ENCODE measurements at regions not wholly inside any gene's neighbourhood (a gene's known extent, or its start where the extent isn't known, plus 50 kb on each side); places are given as distances from the start of the nearest gene placed in this dataset.

DNA sequence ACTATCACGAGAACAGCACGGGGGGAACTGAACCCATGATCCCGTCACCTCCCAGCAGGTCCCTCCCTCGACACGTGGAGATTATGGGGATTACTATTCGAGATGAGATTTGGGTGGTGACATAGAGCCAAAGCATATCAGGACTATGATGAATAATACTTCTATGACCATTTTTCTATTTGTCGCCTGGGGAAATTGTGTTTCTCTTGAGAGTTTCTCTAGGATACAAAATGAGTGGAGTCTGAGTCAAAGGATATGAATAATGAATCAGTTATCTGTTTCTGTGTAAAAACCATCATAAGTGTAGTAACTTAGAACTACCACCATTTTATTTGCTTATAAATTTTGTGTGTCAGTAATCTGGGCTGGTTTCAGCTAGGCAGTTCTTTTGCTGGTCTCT lies 533.0 kb upstream of the ARX start:
- no peaks in the 10 kb centered on the region for H3K4me1 ChIP-seq (ENCODE audit: control insufficient read depth, insufficient read depth, low read length)
- no peak overlapping the region for H3K9ac ChIP-seq (ENCODE audit: low read depth, low read length)
- H3K4me3 ChIP-seq (ENCODE audit: low read depth, low read length): no peak overlapping the region
- no peaks in the 10 kb centered on the region for H3K9me3 ChIP-seq (ENCODE audit: control insufficient read depth, insufficient read depth, low read length)
- H3K27me3 ChIP-seq (ENCODE audit: control insufficient read depth, insufficient read depth, low read length): no peaks in the 10 kb centered on the region
- no peaks in the 10 kb centered on the region for H3K36me3 ChIP-seq (ENCODE audit: control insufficient read depth, insufficient read depth, low read length)

DNA sequence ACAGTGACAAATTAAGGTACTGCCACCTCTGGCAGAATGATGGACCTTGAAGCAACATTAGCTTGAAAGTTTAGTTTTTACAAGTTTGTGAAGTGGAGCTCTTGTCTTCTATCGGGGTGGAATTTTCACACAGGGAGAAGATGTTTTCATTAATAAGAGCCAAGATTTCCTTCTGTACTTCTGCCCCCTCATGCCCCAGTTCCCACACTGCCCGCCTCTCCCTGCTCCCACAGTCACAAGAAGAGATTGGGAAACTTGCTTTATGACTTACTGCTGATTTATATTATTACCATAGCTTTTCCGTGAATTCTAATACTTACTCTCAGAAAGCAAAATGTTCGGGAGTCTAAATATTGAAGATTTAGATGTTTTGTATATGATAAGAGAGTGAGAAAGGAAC lies 539.8 kb upstream of the ARX start:
- Histone ChIP-seq H3K27me3 (ENCODE audit: control insufficient read depth, insufficient read depth, low read length) (no peaks in the 10 kb centered on the region), H3K4me3 (ENCODE audit: low read depth, low read length) (no peak overlapping the region), H3K9ac (ENCODE audit: low read depth, low read length) (no peak overlapping the region), H3K9me3 (ENCODE audit: control insufficient read depth, insufficient read depth, low read length) (no peaks in the 10 kb centered on the region), H3K4me1 (ENCODE audit: control insufficient read depth, insufficient read depth, low read length) (no peaks in the 10 kb centered on the region), H3K36me3 (ENCODE audit: control insufficient read depth, insufficient read depth, low read length) (no peaks in the 10 kb centered on the region)

DNA sequence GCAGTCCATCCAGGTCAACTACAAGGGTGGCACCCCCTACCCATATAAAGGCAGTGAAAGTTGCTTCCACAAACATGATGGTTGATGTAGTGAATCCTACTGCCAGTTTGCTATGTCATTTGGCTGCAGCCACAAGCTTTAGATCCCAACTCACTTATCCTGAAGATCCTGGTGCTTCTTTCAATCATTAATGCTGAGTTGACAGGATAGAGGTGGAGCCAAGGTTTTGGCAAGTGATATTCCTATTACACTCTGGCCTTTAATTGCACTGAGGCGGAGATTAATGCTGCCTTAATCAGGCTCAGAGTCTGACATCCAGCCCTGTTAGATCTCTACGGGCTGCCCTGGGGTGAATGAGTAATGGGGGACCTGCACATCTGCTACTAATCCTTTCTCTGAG lies 542.4 kb upstream of the ARX start:
- no peak overlapping the region for H3K4me3 ChIP-seq (ENCODE audit: low read depth, low read length)
- no peaks in the 10 kb centered on the region for H3K27me3 ChIP-seq (ENCODE audit: control insufficient read depth, insufficient read depth, low read length)
- no peak overlapping the region for H3K9ac ChIP-seq (ENCODE audit: low read depth, low read length)
- H3K36me3 ChIP-seq (ENCODE audit: control insufficient read depth, insufficient read depth, low read length): no peaks in the 10 kb centered on the region
- no peaks in the 10 kb centered on the region for H3K9me3 ChIP-seq (ENCODE audit: control insufficient read depth, insufficient read depth, low read length)
- H3K4me1 ChIP-seq (ENCODE audit: control insufficient read depth, insufficient read depth, low read length): no peaks in the 10 kb centered on the region

DNA sequence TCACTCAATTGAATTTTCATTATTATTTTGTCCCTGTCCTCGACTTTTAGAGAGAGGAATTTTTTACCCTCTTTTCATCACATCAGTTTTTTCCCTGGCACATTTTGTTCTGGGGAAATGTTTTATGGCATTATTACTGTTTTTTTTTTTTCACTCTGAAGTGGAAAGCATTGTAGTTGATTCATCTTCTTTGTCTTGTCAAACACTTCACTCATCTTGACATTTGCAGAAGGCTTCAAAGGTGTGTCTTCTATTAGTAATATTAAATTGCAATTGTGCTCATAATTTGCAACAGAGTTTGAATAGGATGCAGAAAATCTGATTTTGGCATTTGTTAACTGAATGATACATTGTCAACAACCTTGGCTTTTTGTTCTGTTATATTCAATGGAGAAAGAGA lies 545.4 kb upstream of the ARX start:
- no peaks in the 10 kb centered on the region for H3K4me1 ChIP-seq (ENCODE audit: control insufficient read depth, insufficient read depth, low read length)
- H3K9me3 ChIP-seq (ENCODE audit: control insufficient read depth, insufficient read depth, low read length): no peaks in the 10 kb centered on the region

DNA sequence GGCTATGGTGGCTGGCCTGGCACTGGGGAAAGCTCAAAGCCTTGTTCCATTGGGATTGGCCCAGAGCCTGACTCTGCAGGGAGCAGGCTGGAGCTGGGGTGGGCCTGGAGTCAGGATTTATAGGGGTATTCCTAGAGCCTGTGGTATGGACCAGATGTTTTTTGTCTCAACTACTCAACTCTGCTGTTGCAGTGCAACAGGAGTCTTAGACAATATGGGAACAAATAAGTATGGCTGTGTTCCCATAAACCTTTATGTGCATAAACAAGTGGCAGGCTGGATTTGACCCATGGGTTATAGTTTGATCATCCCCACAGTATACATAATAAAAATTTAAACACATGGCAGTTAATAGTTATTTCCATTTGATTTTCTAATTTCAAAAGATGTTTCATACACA lies 557.9 kb upstream of the ARX start:
- Histone ChIP-seq H3K36me3 (ENCODE audit: control insufficient read depth, insufficient read depth, low read length) (no peaks in the 10 kb centered on the region), H3K4me3 (ENCODE audit: low read depth, low read length) (no peak overlapping the region), H3K27me3 (ENCODE audit: control insufficient read depth, insufficient read depth, low read length) (no peaks in the 10 kb centered on the region), H3K4me1 (ENCODE audit: control insufficient read depth, insufficient read depth, low read length) (no peaks in the 10 kb centered on the region), H3K9me3 (ENCODE audit: control insufficient read depth, insufficient read depth, low read length) (no peaks in the 10 kb centered on the region), H3K9ac (ENCODE audit: low read depth, low read length) (no peak overlapping the region)

More for the DNA sequence above, 545.4 kb upstream of the ARX start:
- Histone ChIP-seq H3K27me3 (ENCODE audit: control insufficient read depth, insufficient read depth, low read length) (no peaks in the 10 kb centered on the region), H3K9ac (ENCODE audit: low read depth, low read length) (no peak overlapping the region), H3K36me3 (ENCODE audit: control insufficient read depth, insufficient read depth, low read length) (no peaks in the 10 kb centered on the region), H3K4me3 (ENCODE audit: low read depth, low read length) (no peak overlapping the region)

DNA sequence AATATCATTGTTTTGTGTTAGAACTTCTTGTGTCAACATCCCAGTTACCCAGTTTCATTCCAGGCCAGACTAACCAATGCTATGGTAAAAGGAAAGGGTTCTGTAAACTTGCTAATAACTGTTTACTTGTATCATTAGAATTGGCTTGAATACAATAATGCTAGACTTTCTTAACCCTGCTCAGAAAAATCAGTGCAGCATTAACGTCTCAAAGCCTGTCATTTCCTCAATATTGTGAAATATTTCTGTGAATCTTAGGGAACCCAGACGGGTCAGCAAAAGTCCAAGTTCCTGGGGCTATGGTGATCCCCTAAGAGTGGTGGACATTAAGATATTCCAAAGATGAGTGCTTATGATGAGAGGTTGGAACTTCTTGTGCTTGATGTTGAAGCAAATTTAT lies 541.2 kb upstream of the MAGEB18 start:
- H3K27me3 ChIP-seq (ENCODE audit: control insufficient read depth, insufficient read depth, low read length): no peaks in the 10 kb centered on the region
- H3K9ac ChIP-seq (ENCODE audit: low read depth, low read length): no peak overlapping the region
- peaks cover 3% of the 10 kb centered on the region for H3K9me3 ChIP-seq (ENCODE audit: control insufficient read depth, insufficient read depth, low read length)
- H3K4me3 ChIP-seq (ENCODE audit: low read depth, low read length): no peak overlapping the region
- no peaks in the 10 kb centered on the region for H3K4me1 ChIP-seq (ENCODE audit: control insufficient read depth, insufficient read depth, low read length)
- no peaks in the 10 kb centered on the region for H3K36me3 ChIP-seq (ENCODE audit: control insufficient read depth, insufficient read depth, low read length)

DNA sequence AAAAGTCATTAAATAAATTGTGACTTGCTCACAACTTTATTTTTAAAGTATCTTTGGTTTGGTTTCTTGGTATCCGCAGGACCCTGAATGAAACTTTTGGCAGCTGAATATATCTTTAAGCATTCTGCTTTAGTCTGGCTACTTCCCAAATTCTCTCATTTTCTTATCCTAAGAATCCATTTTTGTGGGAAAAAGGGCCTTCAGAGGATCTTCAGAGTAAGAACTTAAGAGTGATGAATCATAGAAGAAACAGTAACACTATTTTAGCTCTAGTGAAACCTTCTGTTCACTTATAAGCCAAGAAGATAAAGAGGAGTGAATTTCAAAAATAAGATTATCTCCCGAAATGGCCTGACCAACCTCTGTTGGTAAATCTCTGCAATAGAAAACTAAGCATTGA lies 540.6 kb upstream of the MAGEB18 start:
- no peak overlapping the region for H3K4me3 ChIP-seq (ENCODE audit: low read depth, low read length)
- H3K9ac ChIP-seq (ENCODE audit: low read depth, low read length): no peak overlapping the region
- H3K36me3 ChIP-seq (ENCODE audit: control insufficient read depth, insufficient read depth, low read length): no peaks in the 10 kb centered on the region
- no peaks in the 10 kb centered on the region for H3K4me1 ChIP-seq (ENCODE audit: control insufficient read depth, insufficient read depth, low read length)
- H3K9me3 ChIP-seq (ENCODE audit: control insufficient read depth, insufficient read depth, low read length): peaks cover 3% of the 10 kb centered on the region
- H3K27me3 ChIP-seq (ENCODE audit: control insufficient read depth, insufficient read depth, low read length): no peaks in the 10 kb centered on the region

DNA sequence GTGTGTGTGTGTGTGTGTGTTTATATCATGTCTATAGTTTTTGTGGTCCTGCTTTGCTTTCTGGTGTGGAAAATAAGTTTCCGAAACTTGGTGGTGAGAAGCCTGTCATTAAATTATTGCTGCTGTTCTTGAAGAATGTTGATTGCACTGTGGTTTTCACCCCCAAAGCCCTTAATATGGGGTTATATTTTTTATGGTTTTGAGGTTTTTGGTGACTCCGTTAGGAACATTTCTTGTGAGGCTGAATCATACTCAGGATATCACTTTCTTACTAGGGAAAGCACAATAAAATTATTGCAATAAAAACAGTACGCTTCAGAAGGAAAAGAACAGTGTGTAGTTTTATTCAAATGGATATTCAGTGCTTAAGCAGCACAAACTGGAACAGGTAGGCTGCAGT lies 539.1 kb upstream of the MAGEB18 start:
- Histone ChIP-seq H3K4me1 (ENCODE audit: control insufficient read depth, insufficient read depth, low read length) (no peaks in the 10 kb centered on the region), H3K27me3 (ENCODE audit: control insufficient read depth, insufficient read depth, low read length) (no peaks in the 10 kb centered on the region), H3K4me3 (ENCODE audit: low read depth, low read length) (no peak overlapping the region), H3K9ac (ENCODE audit: low read depth, low read length) (no peak overlapping the region), H3K36me3 (ENCODE audit: control insufficient read depth, insufficient read depth, low read length) (no peaks in the 10 kb centered on the region), H3K9me3 (ENCODE audit: control insufficient read depth, insufficient read depth, low read length) (no peaks in the 10 kb centered on the region)

DNA sequence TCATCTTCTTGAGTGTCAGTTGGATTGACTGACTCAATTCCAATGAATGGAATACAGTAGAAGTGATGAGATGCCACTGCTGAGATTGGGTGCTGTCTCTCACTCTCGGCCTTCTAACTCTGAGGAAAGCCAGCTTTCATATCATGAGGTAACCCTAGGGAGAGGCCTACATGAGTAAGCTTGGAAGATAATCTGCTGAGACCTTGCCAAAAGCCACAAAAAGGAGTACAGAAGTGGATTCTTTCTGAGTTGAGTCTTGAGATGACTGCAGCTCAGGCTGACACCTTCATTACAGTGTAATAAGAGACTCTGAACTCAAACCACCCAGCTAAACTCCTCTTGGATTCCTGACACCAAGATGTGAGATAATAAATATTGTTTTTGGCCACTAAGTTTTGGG lies 537.4 kb upstream of the MAGEB18 start:
- Histone ChIP-seq H3K4me1 (ENCODE audit: control insufficient read depth, insufficient read depth, low read length) (no peaks in the 10 kb centered on the region), H3K9ac (ENCODE audit: low read depth, low read length) (no peak overlapping the region), H3K9me3 (ENCODE audit: control insufficient read depth, insufficient read depth, low read length) (no peaks in the 10 kb centered on the region), H3K27me3 (ENCODE audit: control insufficient read depth, insufficient read depth, low read length) (no peaks in the 10 kb centered on the region), H3K36me3 (ENCODE audit: control insufficient read depth, insufficient read depth, low read length) (no peaks in the 10 kb centered on the region), H3K4me3 (ENCODE audit: low read depth, low read length) (no peak overlapping the region)

DNA sequence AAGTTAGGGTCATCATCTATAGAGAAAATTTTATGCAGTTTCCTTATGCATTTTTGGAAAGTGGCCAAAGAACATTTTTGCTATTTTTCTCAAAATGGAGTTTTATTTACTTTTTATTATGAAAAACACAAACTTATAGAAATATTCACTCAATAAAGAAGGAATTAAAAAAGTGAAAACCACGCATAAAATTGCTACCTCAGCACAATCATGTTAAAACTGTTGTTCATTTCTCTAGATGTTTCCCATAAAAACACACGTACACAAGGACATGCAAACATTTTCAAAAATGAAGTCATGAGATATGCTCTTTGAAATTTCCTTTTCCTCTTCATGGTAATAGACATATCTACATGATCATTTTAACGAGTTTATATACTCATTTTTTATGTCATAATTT lies 536.8 kb upstream of the MAGEB18 start:
- Histone ChIP-seq H3K27me3 (ENCODE audit: control insufficient read depth, insufficient read depth, low read length) (no peaks in the 10 kb centered on the region), H3K4me3 (ENCODE audit: low read depth, low read length) (no peak overlapping the region), H3K4me1 (ENCODE audit: control insufficient read depth, insufficient read depth, low read length) (no peaks in the 10 kb centered on the region), H3K9ac (ENCODE audit: low read depth, low read length) (no peak overlapping the region), H3K9me3 (ENCODE audit: control insufficient read depth, insufficient read depth, low read length) (no peaks in the 10 kb centered on the region), H3K36me3 (ENCODE audit: control insufficient read depth, insufficient read depth, low read length) (no peaks in the 10 kb centered on the region)

DNA sequence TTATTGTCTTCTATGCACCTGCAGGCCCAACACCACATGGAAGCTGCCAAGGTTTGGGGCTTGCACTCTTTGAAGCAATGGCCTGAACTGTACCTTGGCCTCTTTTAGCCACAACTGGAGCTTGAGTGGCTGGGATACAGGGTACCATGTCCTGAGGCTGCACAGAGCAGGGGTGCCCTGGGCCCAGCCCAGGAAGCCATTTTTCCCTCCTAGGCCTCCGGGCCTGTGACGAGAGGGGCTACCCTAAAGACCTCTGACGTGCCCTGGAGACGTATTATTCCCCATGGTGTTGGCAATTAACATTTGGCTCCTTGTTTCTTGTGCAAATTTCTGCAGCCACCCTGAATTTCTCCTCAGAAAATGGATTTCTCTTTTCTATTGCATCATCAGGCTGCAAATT lies 519.9 kb upstream of the MAGEB18 start:
- H3K36me3 ChIP-seq (ENCODE audit: control insufficient read depth, insufficient read depth, low read length): no peaks in the 10 kb centered on the region
- no peak overlapping the region for H3K9ac ChIP-seq (ENCODE audit: low read depth, low read length)
- H3K27me3 ChIP-seq (ENCODE audit: control insufficient read depth, insufficient read depth, low read length): no peaks in the 10 kb centered on the region
- no peak overlapping the region for H3K4me3 ChIP-seq (ENCODE audit: low read depth, low read length)
- no peaks in the 10 kb centered on the region for H3K4me1 ChIP-seq (ENCODE audit: control insufficient read depth, insufficient read depth, low read length)
- H3K9me3 ChIP-seq (ENCODE audit: control insufficient read depth, insufficient read depth, low read length): peaks cover 3% of the 10 kb centered on the region

DNA sequence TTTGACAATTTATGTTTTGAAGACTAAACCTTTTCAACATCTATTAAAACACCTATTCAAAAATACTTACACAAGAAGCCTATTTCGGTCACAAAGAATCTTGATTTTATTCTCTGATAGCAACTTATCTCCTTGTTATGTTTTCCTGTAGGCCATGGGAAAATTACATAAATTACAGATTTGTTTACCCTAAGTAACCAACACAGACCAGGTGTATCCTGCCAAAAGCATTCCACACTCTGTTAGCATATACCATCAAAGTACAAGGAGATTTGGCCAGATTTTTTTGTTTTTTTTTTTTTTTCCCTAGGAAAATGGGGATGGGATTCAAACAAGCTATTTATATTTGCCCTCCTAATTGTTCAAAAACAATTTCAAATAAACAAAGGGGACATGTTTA lies 497.9 kb upstream of the MAGEB18 start:
- Histone ChIP-seq H3K4me1 (ENCODE audit: control insufficient read depth, insufficient read depth, low read length) (no peaks in the 10 kb centered on the region), H3K36me3 (ENCODE audit: control insufficient read depth, insufficient read depth, low read length) (no peaks in the 10 kb centered on the region), H3K9ac (ENCODE audit: low read depth, low read length) (no peak overlapping the region), H3K4me3 (ENCODE audit: low read depth, low read length) (no peak overlapping the region), H3K27me3 (ENCODE audit: control insufficient read depth, insufficient read depth, low read length) (no peaks in the 10 kb centered on the region), H3K9me3 (ENCODE audit: control insufficient read depth, insufficient read depth, low read length) (no peaks in the 10 kb centered on the region)

DNA sequence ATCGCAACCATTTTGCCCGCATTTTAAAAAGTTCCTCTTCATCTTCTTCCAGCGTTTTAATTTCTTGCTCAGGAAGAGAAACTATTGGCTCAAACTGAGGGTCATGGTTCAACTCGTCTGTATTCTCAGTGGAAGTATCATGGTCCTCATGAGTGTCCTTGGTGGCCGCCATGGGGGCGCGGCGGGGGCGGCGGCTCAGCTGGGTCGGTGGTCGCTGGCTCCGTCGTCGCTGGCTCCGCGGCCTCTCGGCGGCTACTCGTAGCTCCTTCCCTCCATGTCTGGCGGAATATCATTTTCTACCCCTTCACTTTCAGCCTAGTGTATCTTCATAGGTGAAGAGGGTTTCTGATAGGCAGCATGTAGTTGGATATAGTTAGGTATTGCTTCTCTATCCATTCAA lies 492.0 kb upstream of the MAGEB18 start:
- Histone ChIP-seq H3K36me3 (ENCODE audit: control insufficient read depth, insufficient read depth, low read length) (no peaks in the 10 kb centered on the region), H3K4me1 (ENCODE audit: control insufficient read depth, insufficient read depth, low read length) (no peaks in the 10 kb centered on the region), H3K9me3 (ENCODE audit: control insufficient read depth, insufficient read depth, low read length) (no peaks in the 10 kb centered on the region), H3K9ac (ENCODE audit: low read depth, low read length) (no peak overlapping the region), H3K27me3 (ENCODE audit: control insufficient read depth, insufficient read depth, low read length) (no peaks in the 10 kb centered on the region), H3K4me3 (ENCODE audit: low read depth, low read length) (no peak overlapping the region)
